Uterus (tissue), 2 donors: ENCODE measurements at regions not wholly inside any gene's neighbourhood (a gene's known extent, or its start where the extent isn't known, plus 50 kb on each side); places are given as distances from the start of the nearest gene placed in this dataset.

Experiments used
- POLR2A ChIP-seq, 2 donors: fragments of 450-650 bp; IDR thresholded peaks; one replicate each; pipeline ENCODE4 v1.6.1; 2016; ENCODE audit warnings: antibody characterized with exemption in 2 of 2, mild to moderate bottlenecking in 1 of 2, moderate library complexity in 1 of 2
- TF ChIP-seq, protein P1 (sequence below), 4 experiments: fragments of 200-600 bp in 2 of 4; fragments of 450-650 bp in 2 of 4; sonication (generic) in 2 of 4; IDR thresholded peaks; one replicate each; pipeline ENCODE4 v1.5.1; 2016 to 2019; ENCODE audit warnings: antibody characterized with exemption in 4 of 4, mild to moderate bottlenecking in 2 of 4, moderate library complexity in 1 of 4

- TF ChIP-seq, protein P1, sequence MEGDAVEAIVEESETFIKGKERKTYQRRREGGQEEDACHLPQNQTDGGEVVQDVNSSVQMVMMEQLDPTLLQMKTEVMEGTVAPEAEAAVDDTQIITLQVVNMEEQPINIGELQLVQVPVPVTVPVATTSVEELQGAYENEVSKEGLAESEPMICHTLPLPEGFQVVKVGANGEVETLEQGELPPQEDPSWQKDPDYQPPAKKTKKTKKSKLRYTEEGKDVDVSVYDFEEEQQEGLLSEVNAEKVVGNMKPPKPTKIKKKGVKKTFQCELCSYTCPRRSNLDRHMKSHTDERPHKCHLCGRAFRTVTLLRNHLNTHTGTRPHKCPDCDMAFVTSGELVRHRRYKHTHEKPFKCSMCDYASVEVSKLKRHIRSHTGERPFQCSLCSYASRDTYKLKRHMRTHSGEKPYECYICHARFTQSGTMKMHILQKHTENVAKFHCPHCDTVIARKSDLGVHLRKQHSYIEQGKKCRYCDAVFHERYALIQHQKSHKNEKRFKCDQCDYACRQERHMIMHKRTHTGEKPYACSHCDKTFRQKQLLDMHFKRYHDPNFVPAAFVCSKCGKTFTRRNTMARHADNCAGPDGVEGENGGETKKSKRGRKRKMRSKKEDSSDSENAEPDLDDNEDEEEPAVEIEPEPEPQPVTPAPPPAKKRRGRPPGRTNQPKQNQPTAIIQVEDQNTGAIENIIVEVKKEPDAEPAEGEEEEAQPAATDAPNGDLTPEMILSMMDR (IDR thresholded peaks at IDR 0.05): no peak
- TF ChIP-seq POLR2A (IDR thresholded peaks at IDR 0.05): no peak
Measured at GRCh38 chr11:28874706-28875105, 766.5 kb downstream of the METTL15 start.
